GM12878 (cell line): ENCODE measurements at regions not wholly inside any gene's neighbourhood (a gene's known extent, or its start where the extent isn't known, plus 50 kb on each side); places are given as distances from the start of the nearest gene placed in this dataset.

ENCODE experiments used
- ATAC-seq: fragments of 200-7000 bp; cut with Tn5 transposase; 3 replicates; pipeline ENCODE4 v1.9.1; 2020; ENCODE audit warnings: mild to moderate bottlenecking, moderate library complexity
- BruUV-seq: library from RNA; stranded (reverse); fragments of 400-500 nt; replicated peaks from 2 replicates; lab custom pipeline; 2021; lab: Mats Ljungman, UMichigan
- CTCF ChIA-PET: fragments of 300-600 bp; sonication (Branson Sonifier 250); formaldehyde crosslinking; extraction: SDS; loops from one replicate; lab custom pipeline; 2021; ENCODE audit warnings: inconsistent platforms; lab: Yijun Ruan, JAX
- POLR2A ChIA-PET: fragments of 350-600 bp; formaldehyde crosslinking; extraction: SDS; loops from one replicate; lab custom pipeline; 2021; ENCODE audit warnings: inconsistent platforms; lab: Charles Lee
- RAD21 ChIA-PET: fragments of 300-600 bp; sonication (Branson Sonifier 250); formaldehyde crosslinking; loops from one replicate; lab custom pipeline; 2023; ENCODE audit warnings: antibody characterized with exemption; ENCODE audit not compliant: unreplicated experiment; lab: Charles Lee
- SMC1A ChIA-PET: fragments of 300-600 bp; sonication (Branson Sonifier 250); formaldehyde crosslinking; loops from one replicate; lab custom pipeline; 2023; ENCODE audit not compliant: unreplicated experiment, uncharacterized antibody; lab: Charles Lee
- DNase-seq: peaks from one replicate; pipeline ENCODE4 v3.0.0-alpha.2; 2011; ENCODE audit warnings: low read depth, low spot score
- FAIRE-seq: peaks from 3 replicates; lab custom pipeline; 2011; peaks lifted over from hg19 to GRCh38; lab: Jason Lieb, UNC
- H2AFZ ChIP-seq: 2 replicates; pipeline ENCODE4 v1.6.0; 2011; ENCODE audit warnings: low read depth, low read length, control low read depth; ENCODE audit not compliant: control insufficient read depth
- H3K27ac ChIP-seq: 2 replicates; pipeline ENCODE4 v1.5.1; 2011; ENCODE audit warnings: control low read depth; ENCODE audit not compliant: control insufficient read depth, insufficient read depth
- H3K27me3 ChIP-seq, 2 experiments: replicated peaks in 1 of 2; 2 replicates each; pipeline versions ENCODE4 v1.6.0 to v1.6.1; 2011; ENCODE audit warnings: low read length in 1 of 2; ENCODE audit not compliant: control insufficient read depth in 2 of 2, insufficient read depth in 2 of 2
- H3K36me3 ChIP-seq, 2 experiments: 2 replicates each; pipeline ENCODE4 v1.5.1; 2011; ENCODE audit warnings: low read length in 1 of 2; ENCODE audit not compliant: control insufficient read depth in 2 of 2, insufficient read depth in 2 of 2
- H3K4me1 ChIP-seq: 2 replicates; pipeline ENCODE4 v1.6.1; 2011; ENCODE audit warnings: mild to moderate bottlenecking, low read length, moderate library complexity, mixed read lengths; ENCODE audit not compliant: control insufficient read depth, insufficient read depth
- H3K4me2 ChIP-seq: 2 replicates; pipeline ENCODE4 v1.6.0; 2011; ENCODE audit warnings: control low read depth; ENCODE audit not compliant: control insufficient read depth, insufficient read depth
- H3K4me3 ChIP-seq: fragments of 200-600 bp; sonication (generic); 2 replicates; pipeline ENCODE4 v1.5.1; 2016
- H3K79me2 ChIP-seq: 2 replicates; pipeline ENCODE4 v1.6.0; 2011; ENCODE audit warnings: low read length; ENCODE audit not compliant: control insufficient read depth, insufficient read depth
- H3K9ac ChIP-seq: 2 replicates; pipeline ENCODE4 v1.8.0; 2011; ENCODE audit warnings: low read length, control low read depth, mixed read lengths; ENCODE audit not compliant: control insufficient read depth, insufficient read depth
- H3K9me3 ChIP-seq: replicated peaks from 3 replicates; pipeline ENCODE4 v1.5.1; 2011; ENCODE audit warnings: mild to moderate bottlenecking, low read length; ENCODE audit not compliant: control insufficient read depth, insufficient read depth
- H4K20me1 ChIP-seq: 2 replicates; pipeline ENCODE4 v1.6.0; 2011; ENCODE audit not compliant: control insufficient read depth, insufficient read depth
- CHD4 ChIP-seq: fragments of 200-600 bp; sonication (generic); IDR thresholded peaks from 2 replicates; pipeline ENCODE4 v1.6.1; 2016; ENCODE audit warnings: mild to moderate bottlenecking
- MLLT1 ChIP-seq: fragments of 450-650 bp; IDR thresholded peaks from 2 replicates; pipeline ENCODE4 v1.6.1; 2016; ENCODE audit warnings: mild to moderate bottlenecking
- MYB ChIP-seq: fragments of 150-350 bp; IDR thresholded peaks from 2 replicates; pipeline ENCODE4 v1.6.1; 2014; ENCODE audit warnings: mild to moderate bottlenecking, low read depth, low read length, borderline replicate concordance
- RFX5 ChIP-seq: IDR thresholded peaks from 2 replicates; pipeline ENCODE4 v1.6.1; 2011; ENCODE audit warnings: low read depth, low read length, improper control_type of control experiment
- TCF3 ChIP-seq: IDR thresholded peaks from 2 replicates; pipeline ENCODE4 v1.6.1; 2012; ENCODE audit warnings: low read depth, mild to moderate bottlenecking, low read length, borderline replicate concordance; ENCODE audit not compliant: insufficient read depth
- ZNF687 ChIP-seq: fragments of 450-650 bp; IDR thresholded peaks from 2 replicates; pipeline ENCODE4 v1.6.1; 2017; ENCODE audit warnings: mild to moderate bottlenecking, moderate library complexity
- WGBS: methylation state at CpG from one replicate; pipeline ENCODE4 v1.1.6; 2016; ENCODE audit warnings: low lambda C conversion rate; ENCODE audit not compliant: insufficient replicate concordance, insufficient coverage; ENCODE audit errors: missing lambda C conversion rate; 5-methylcytosine and 5-hydroxymethylcytosine counted together
- in situ Hi-C: fragments of 300-500 bp; cut with MboI; formaldehyde crosslinking; loops from 9 replicates; pipeline ENCODE4 v1.14.3; 2018; ENCODE audit warnings: mixed read lengths
- intact Hi-C: fragments of 100-400 bp; cut with micrococcal nuclease; formaldehyde crosslinking; loops from one replicate; pipeline ENCODE4 v1.14.2; 2022; ENCODE audit not compliant: unreplicated experiment

GRCh38 chr2:64854773-64855237, 134.4 kb upstream of the SLC1A4 start (continued):
- TF ChIP-seq ZNF687: no peak
- TF ChIP-seq, all 136 proteins: peak for 4

GRCh38 chr2:64857581-64858471, 131.4 kb upstream of the SLC1A4 start:
- Histone ChIP-seq H4K20me1 (no peaks in the 10 kb centered on the region), H3K9me3 (peaks cover 4% of the 10 kb centered on the region; the same call in 2 of the 3 replicates), H3K4me2 (no peak overlapping the region), H3K4me3 (no peak overlapping the region), H3K4me1 (peaks cover 42% of the 10 kb centered on the region), H3K27me3 (no peaks in the 10 kb centered on the region), H2AFZ (no peak overlapping the region), H3K79me2 (peaks cover 2% of the 10 kb centered on the region; the same call in 1 of the 2 replicates), H3K27ac (no peak overlapping the region), H3K9ac (no peak overlapping the region), H3K36me3 (no peaks in the 10 kb centered on the region)
- ChIA-PET RAD21 (interaction anchor here (1.3 to 7.7 kb wide), 4 partner anchors 90 to 212 kb away, joined by 4 to 88 read pairs (median 8); partner anchors contain the start of gene SERTAD2), SMC1A (interaction anchor here (0.8 to 7.6 kb wide), 7 partner anchors 10 to 272 kb away, joined by 3 to 50 read pairs (median 4); no protein-coding TSS in a partner anchor), CTCF (interaction anchor here (1.1 to 1.6 kb wide), 3 partner anchors 7 to 527 kb away, joined by 3 to 4 read pairs (median 3); no protein-coding TSS in a partner anchor), POLR2A (interaction anchor here (0.6 to 1.2 kb wide), 2 partner anchors 47 to 213 kb away, joined by 3 to 5 read pairs; no protein-coding TSS in a partner anchor)
- TF ChIP-seq MLLT1 (no peak), TCF3 (no peak), RFX5 (no peak), MYB (no peak), CHD4 (no peak)
- in situ Hi-C loops: no loop called here
- intact Hi-C loops: no loop called here
- no peak for ATAC-seq
- WGBS: 96% methylated on average over 18 of the region's 18 CpGs
- BruUV-seq: no TSS peak
- no peak for FAIRE-seq
- no peak for DNase-seq
